OCI-LY1 (cell line): ENCODE measurements at regions not wholly inside any gene's neighbourhood (a gene's known extent, or its start where the extent isn't known, plus 50 kb on each side); places are given as distances from the start of the nearest gene placed in this dataset.

ENCODE experiments used
- H2AFZ ChIP-seq: fragments of 200-600 bp; sonication (generic), shearing (Covaris generic); 2 replicates; pipeline ENCODE4 v1.6.0; 2014; ENCODE audit warnings: antibody characterized with exemption, mild to moderate bottlenecking, low read length
- H3F3A ChIP-seq: fragments of 200-600 bp; sonication (generic), shearing (Covaris generic); 2 replicates; pipeline ENCODE4 v1.6.0; 2014; ENCODE audit warnings: mild to moderate bottlenecking, antibody characterized with exemption, low read length, moderate library complexity; ENCODE audit not compliant: insufficient read depth
- H3K27ac ChIP-seq: fragments of 200-600 bp; sonication (generic); 2 replicates; pipeline ENCODE4 v1.5.1; 2014; ENCODE audit warnings: low read length, mixed run types, mild to moderate bottlenecking, low read depth; ENCODE audit not compliant: poor library complexity, severe bottlenecking
- H3K27me3 ChIP-seq: fragments of 200-600 bp; sonication (generic); 2 replicates; pipeline ENCODE4 v1.6.0; 2014; ENCODE audit warnings: antibody characterized with exemption, mild to moderate bottlenecking, low read length, moderate library complexity; ENCODE audit not compliant: insufficient read depth
- H3K36me3 ChIP-seq: fragments of 200-600 bp; sonication (generic); 2 replicates; pipeline ENCODE4 v1.6.1; 2014; ENCODE audit warnings: mild to moderate bottlenecking, antibody characterized with exemption, low read length, moderate library complexity, mixed read lengths; ENCODE audit not compliant: insufficient read depth
- H3K4me1 ChIP-seq: fragments of 200-600 bp; sonication (generic); 2 replicates; pipeline ENCODE4 v1.5.1; 2014; ENCODE audit warnings: mild to moderate bottlenecking, low read length, moderate library complexity; ENCODE audit not compliant: insufficient read depth, severe bottlenecking
- H3K4me2 ChIP-seq: fragments of 200-600 bp; sonication (generic), shearing (Covaris generic); 2 replicates; pipeline ENCODE4 v1.6.1; 2014; ENCODE audit warnings: low read length
- H3K4me3 ChIP-seq: fragments of 200-600 bp; sonication (generic); 2 replicates; pipeline ENCODE4 v1.5.1; 2014; ENCODE audit warnings: low read length, low read depth, mild to moderate bottlenecking, mixed read lengths; ENCODE audit not compliant: poor library complexity, severe bottlenecking
- H3K79me2 ChIP-seq: fragments of 200-600 bp; shearing (Covaris generic); 2 replicates; pipeline ENCODE4 v1.6.1; 2016; ENCODE audit warnings: mixed run types, low read length, mixed read lengths; ENCODE audit not compliant: insufficient read depth
- H3K9ac ChIP-seq: fragments of 200-600 bp; sonication (generic), shearing (Covaris generic); 2 replicates; pipeline ENCODE4 v1.6.1; 2014; ENCODE audit warnings: mild to moderate bottlenecking, low read length, mixed read lengths
- H3K9me2 ChIP-seq: fragments of 200-600 bp; sonication (generic), shearing (Covaris generic); 2 replicates; pipeline ENCODE4 v1.6.1; 2014; ENCODE audit warnings: low read depth, mild to moderate bottlenecking, low read length, mixed read lengths
- H3K9me3 ChIP-seq: fragments of 200-600 bp; shearing (Covaris generic); 2 replicates; pipeline ENCODE4 v1.6.1; 2014; ENCODE audit warnings: low read length, mixed read lengths
- H4K20me1 ChIP-seq: fragments of 200-600 bp; sonication (generic), shearing (Covaris generic); 2 replicates; pipeline ENCODE4 v1.6.0; 2016; ENCODE audit warnings: mild to moderate bottlenecking, low read length; ENCODE audit not compliant: insufficient read depth
- CTCF ChIP-seq: fragments of 200-600 bp; sonication (generic), shearing (Covaris generic); IDR thresholded peaks from 2 replicates; pipeline ENCODE4 v1.5.1; 2017; ENCODE audit warnings: mild to moderate bottlenecking, antibody characterized with exemption, low read length, moderate library complexity, mixed read lengths
- EZH2 ChIP-seq: fragments of 200-600 bp; sonication (generic), shearing (Covaris generic); IDR thresholded peaks from 2 replicates; pipeline ENCODE4 v1.8.0; 2017; ENCODE audit warnings: borderline replicate concordance, mixed run types, mild to moderate bottlenecking, antibody characterized with exemption, low read length, moderate library complexity, mixed read lengths

GRCh38 chr5:67379753-67380152 lies 183.2 kb upstream of the CD180 start:
- Histone ChIP-seq H2AFZ (no peak overlapping the region), H3K79me2 (no peaks in the 10 kb centered on the region), H3K27me3 (no peaks in the 10 kb centered on the region), H4K20me1 (no peaks in the 10 kb centered on the region), H3K4me1 (no peaks in the 10 kb centered on the region), H3K9me3 (no peaks in the 10 kb centered on the region), H3K4me3 (no peak overlapping the region), H3K36me3 (no peaks in the 10 kb centered on the region), H3K27ac (no peak overlapping the region), H3K9me2 (no peaks in the 10 kb centered on the region), H3K9ac (no peak overlapping the region), H3K4me2 (no peak overlapping the region), H3F3A (no peaks in the 10 kb centered on the region)
- TF ChIP-seq EZH2 (no peak), CTCF (no peak)

GRCh38 chr5:67378256-67378655 lies 181.7 kb upstream of the CD180 start:
- no peaks in the 10 kb centered on the region for H3K36me3 ChIP-seq
- no peak overlapping the region for H3K27ac ChIP-seq
- H3K27me3 ChIP-seq: no peaks in the 10 kb centered on the region
- H3K9me3 ChIP-seq: no peaks in the 10 kb centered on the region
- H3K9ac ChIP-seq: no peak overlapping the region
- H3F3A ChIP-seq: no peaks in the 10 kb centered on the region
- no peaks in the 10 kb centered on the region for H3K9me2 ChIP-seq
- H3K79me2 ChIP-seq: no peaks in the 10 kb centered on the region
- no peaks in the 10 kb centered on the region for H3K4me1 ChIP-seq
- no peak overlapping the region for H3K4me3 ChIP-seq
- no peak overlapping the region for H3K4me2 ChIP-seq
- H2AFZ ChIP-seq: no peak overlapping the region
- TF ChIP-seq CTCF: no peak
- no peak for TF ChIP-seq EZH2
- no peaks in the 10 kb centered on the region for H4K20me1 ChIP-seq

DNA sequence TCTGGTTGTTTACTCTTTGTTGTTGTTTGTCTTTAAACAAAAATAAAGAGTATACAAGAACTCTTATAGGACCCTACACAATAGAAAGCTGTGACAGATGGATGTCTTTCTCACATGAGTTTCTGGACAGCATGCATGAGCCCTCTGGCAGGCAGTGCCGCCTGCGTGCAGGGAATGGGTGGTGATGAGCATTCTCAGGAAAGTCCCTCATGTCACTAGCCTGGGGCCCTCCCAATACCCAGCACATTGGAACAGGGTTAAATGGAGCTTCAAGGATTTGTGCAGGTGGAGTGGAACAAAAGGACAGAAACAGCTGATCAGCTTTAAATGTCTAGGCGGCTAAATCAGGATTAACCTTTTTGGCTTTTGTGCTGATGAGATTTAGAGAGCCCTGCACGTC lies 181.0 kb upstream of the CD180 start:
- no peaks in the 10 kb centered on the region for H3K36me3 ChIP-seq
- H3K9me3 ChIP-seq: no peaks in the 10 kb centered on the region

More for the DNA sequence above, 181.0 kb upstream of the CD180 start:
- no peak overlapping the region for H3K4me3 ChIP-seq
- H4K20me1 ChIP-seq: no peaks in the 10 kb centered on the region
- H3K4me1 ChIP-seq: no peaks in the 10 kb centered on the region
- H3K4me2 ChIP-seq: no peak overlapping the region
- no peaks in the 10 kb centered on the region for H3K27me3 ChIP-seq
- no peaks in the 10 kb centered on the region for H3K79me2 ChIP-seq
- H3K27ac ChIP-seq: no peak overlapping the region
- no peaks in the 10 kb centered on the region for H3F3A ChIP-seq
- no peak overlapping the region for H2AFZ ChIP-seq
- TF ChIP-seq CTCF: no peak
- no peaks in the 10 kb centered on the region for H3K9me2 ChIP-seq
- no peak overlapping the region for H3K9ac ChIP-seq
